Panc1 (cell line): ENCODE measurements at regions not wholly inside any gene's neighbourhood (a gene's known extent, or its start where the extent isn't known, plus 50 kb on each side); places are given as distances from the start of the nearest gene placed in this dataset.

ENCODE experiments used
- ATAC-seq: fragments of 200-7000 bp; cut with Tn5 transposase; 2 replicates; pipeline ENCODE4 v1.9.1; 2020; ENCODE audit warnings: mild to moderate bottlenecking, moderate library complexity
- BruUV-seq: library from RNA; stranded (reverse); fragments of 400-500 nt; replicated peaks from 2 replicates; lab custom pipeline; 2021; lab: Mats Ljungman, UMichigan
- CTCF ChIA-PET: fragments of 300-600 bp; sonication (Branson Sonifier 250); formaldehyde crosslinking; loops from one replicate; lab custom pipeline; 2022; ENCODE audit warnings: antibody characterized with exemption; lab: Charles Lee
- POLR2A ChIA-PET: fragments of 300-600 bp; sonication (Branson Sonifier 250); formaldehyde crosslinking; loops from one replicate; lab custom pipeline; 2022; ENCODE audit warnings: antibody characterized with exemption; lab: Charles Lee
- DNase-seq: peaks from one replicate; pipeline ENCODE4 v3.0.0-alpha.2; 2010; ENCODE audit warnings: low read depth, low spot score
- H3K27ac ChIP-seq: 2 replicates; pipeline ENCODE4 v1.5.1; 2011; ENCODE audit warnings: mild to moderate bottlenecking, low read length, inconsistent platforms
- H3K27me3 ChIP-seq: fragments of 200-500 bp; sonication (Bioruptor generic); 2 replicates; pipeline ENCODE4 v1.6.0; 2014; ENCODE audit warnings: low read length, inconsistent platforms; ENCODE audit not compliant: control insufficient read depth, insufficient read depth
- H3K36me3 ChIP-seq: fragments of 200-500 bp; sonication (Bioruptor generic); 2 replicates; pipeline ENCODE4 v1.5.1; 2014; ENCODE audit warnings: inconsistent platforms, mild to moderate bottlenecking, low read length, moderate library complexity; ENCODE audit not compliant: control insufficient read depth, insufficient read depth
- H3K4me1 ChIP-seq: 2 replicates; pipeline ENCODE4 v1.5.1; 2011; ENCODE audit warnings: inconsistent platforms, mild to moderate bottlenecking, low read length, moderate library complexity; ENCODE audit not compliant: control insufficient read depth, insufficient read depth
- H3K4me3 ChIP-seq, 2 experiments: 2 replicates each; pipeline ENCODE4 v1.5.1; 2011 to 2012; ENCODE audit warnings: low read depth in 2 of 2, low read length in 2 of 2, mild to moderate bottlenecking in 2 of 2, inconsistent platforms in 1 of 2, moderate library complexity in 1 of 2
- H3K9me3 ChIP-seq: fragments of 200-500 bp; sonication (Bioruptor generic); 2 replicates; pipeline ENCODE4 v1.5.1; 2014; ENCODE audit warnings: low read depth, mild to moderate bottlenecking, inconsistent platforms, low read length, moderate library complexity; ENCODE audit not compliant: control insufficient read depth, insufficient read depth
- POLR2AphosphoS5 ChIP-seq: IDR thresholded peaks from 2 replicates; pipeline ENCODE4 v1.6.1; 2012; ENCODE audit warnings: mild to moderate bottlenecking, low read depth, low read length, moderate library complexity
- SIN3A ChIP-seq: IDR thresholded peaks from 2 replicates; pipeline ENCODE4 v1.6.1; 2012; ENCODE audit warnings: low read depth, mild to moderate bottlenecking, low read length, moderate library complexity, borderline replicate concordance; ENCODE audit not compliant: insufficient read depth
- TCF7L2 ChIP-seq: IDR thresholded peaks from 2 replicates; pipeline ENCODE4 v1.6.1; 2011; ENCODE audit warnings: mild to moderate bottlenecking, low read depth, low read length, inconsistent platforms
- in situ Hi-C: cut with HindIII; loops from 2 replicates; pipeline ENCODE4 v1.10.0; 2016; ENCODE audit warnings: low sequenced_read_pairs, low pct_unique_long_range_greater_than_20kb
- intact Hi-C: fragments of 100-400 bp; cut with micrococcal nuclease; formaldehyde crosslinking; loops from one replicate; pipeline ENCODE4 v1.10.0; 2022; ENCODE audit not compliant: unreplicated experiment
- TF ChIP-seq, protein P1 (sequence below), 2 experiments: IDR thresholded peaks; 2 replicates each; pipeline ENCODE4 v1.6.1; 2011 to 2012; ENCODE audit warnings: low read depth in 2 of 2, control low read depth in 1 of 2, low read length in 1 of 2, mild to moderate bottlenecking in 1 of 2, moderate library complexity in 1 of 2; ENCODE audit not compliant: insufficient read depth in 1 of 2
- TF ChIP-seq, protein P2 (sequence below): fragments of 450-650 bp; IDR thresholded peaks from 2 replicates; pipeline ENCODE4 v1.5.1; 2017; ENCODE audit warnings: mild to moderate bottlenecking

DNA sequence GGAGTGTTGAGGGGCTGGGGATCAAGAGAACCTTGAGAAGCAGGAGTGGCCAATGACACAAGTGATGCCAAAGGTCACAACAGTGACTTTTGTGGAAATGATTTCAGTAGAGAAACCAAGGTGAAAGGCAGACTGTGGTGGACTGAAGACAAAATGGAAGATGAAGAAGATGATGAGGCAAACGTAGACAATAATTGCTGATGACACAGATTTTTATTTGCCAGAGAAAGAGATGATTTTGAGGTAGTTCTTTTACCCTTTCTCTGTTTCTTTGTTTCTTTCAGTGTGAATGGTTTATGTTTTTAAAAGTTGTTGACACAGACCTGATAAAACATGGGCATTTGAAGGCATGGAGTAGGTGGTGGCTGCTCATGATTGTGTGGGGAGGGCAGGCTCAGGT lies 121.0 kb upstream of the ARGLU1 start:
- in situ Hi-C loops (no loop called here), intact Hi-C loops (no loop called here)
- DNase-seq = no peak
- Histone ChIP-seq H3K4me3 (no peak overlapping the region), H3K27ac (no peak overlapping the region), H3K4me1 (no peaks in the 10 kb centered on the region), H3K27me3 (no peaks in the 10 kb centered on the region), H3K9me3 (no peaks in the 10 kb centered on the region), H3K36me3 (no peaks in the 10 kb centered on the region)
- no TSS peak for BruUV-seq
- ChIA-PET CTCF (no interaction called here), POLR2A (no interaction called here)
- TF ChIP-seq SIN3A = no peak
- TF ChIP-seq POLR2AphosphoS5 = no peak
- TF ChIP-seq TCF7L2 = no peak
- TF ChIP-seq, protein P1, sequence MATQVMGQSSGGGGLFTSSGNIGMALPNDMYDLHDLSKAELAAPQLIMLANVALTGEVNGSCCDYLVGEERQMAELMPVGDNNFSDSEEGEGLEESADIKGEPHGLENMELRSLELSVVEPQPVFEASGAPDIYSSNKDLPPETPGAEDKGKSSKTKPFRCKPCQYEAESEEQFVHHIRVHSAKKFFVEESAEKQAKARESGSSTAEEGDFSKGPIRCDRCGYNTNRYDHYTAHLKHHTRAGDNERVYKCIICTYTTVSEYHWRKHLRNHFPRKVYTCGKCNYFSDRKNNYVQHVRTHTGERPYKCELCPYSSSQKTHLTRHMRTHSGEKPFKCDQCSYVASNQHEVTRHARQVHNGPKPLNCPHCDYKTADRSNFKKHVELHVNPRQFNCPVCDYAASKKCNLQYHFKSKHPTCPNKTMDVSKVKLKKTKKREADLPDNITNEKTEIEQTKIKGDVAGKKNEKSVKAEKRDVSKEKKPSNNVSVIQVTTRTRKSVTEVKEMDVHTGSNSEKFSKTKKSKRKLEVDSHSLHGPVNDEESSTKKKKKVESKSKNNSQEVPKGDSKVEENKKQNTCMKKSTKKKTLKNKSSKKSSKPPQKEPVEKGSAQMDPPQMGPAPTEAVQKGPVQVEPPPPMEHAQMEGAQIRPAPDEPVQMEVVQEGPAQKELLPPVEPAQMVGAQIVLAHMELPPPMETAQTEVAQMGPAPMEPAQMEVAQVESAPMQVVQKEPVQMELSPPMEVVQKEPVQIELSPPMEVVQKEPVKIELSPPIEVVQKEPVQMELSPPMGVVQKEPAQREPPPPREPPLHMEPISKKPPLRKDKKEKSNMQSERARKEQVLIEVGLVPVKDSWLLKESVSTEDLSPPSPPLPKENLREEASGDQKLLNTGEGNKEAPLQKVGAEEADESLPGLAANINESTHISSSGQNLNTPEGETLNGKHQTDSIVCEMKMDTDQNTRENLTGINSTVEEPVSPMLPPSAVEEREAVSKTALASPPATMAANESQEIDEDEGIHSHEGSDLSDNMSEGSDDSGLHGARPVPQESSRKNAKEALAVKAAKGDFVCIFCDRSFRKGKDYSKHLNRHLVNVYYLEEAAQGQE (IDR thresholded peaks at IDR 0.05; ENCODE audit: insufficient read depth in 1 of 2, low read depth in 2 of 2, low read length in 1 of 2) = no peak
- TF ChIP-seq, protein P2, sequence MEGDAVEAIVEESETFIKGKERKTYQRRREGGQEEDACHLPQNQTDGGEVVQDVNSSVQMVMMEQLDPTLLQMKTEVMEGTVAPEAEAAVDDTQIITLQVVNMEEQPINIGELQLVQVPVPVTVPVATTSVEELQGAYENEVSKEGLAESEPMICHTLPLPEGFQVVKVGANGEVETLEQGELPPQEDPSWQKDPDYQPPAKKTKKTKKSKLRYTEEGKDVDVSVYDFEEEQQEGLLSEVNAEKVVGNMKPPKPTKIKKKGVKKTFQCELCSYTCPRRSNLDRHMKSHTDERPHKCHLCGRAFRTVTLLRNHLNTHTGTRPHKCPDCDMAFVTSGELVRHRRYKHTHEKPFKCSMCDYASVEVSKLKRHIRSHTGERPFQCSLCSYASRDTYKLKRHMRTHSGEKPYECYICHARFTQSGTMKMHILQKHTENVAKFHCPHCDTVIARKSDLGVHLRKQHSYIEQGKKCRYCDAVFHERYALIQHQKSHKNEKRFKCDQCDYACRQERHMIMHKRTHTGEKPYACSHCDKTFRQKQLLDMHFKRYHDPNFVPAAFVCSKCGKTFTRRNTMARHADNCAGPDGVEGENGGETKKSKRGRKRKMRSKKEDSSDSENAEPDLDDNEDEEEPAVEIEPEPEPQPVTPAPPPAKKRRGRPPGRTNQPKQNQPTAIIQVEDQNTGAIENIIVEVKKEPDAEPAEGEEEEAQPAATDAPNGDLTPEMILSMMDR = no peak
- ATAC-seq = no peak

DNA sequence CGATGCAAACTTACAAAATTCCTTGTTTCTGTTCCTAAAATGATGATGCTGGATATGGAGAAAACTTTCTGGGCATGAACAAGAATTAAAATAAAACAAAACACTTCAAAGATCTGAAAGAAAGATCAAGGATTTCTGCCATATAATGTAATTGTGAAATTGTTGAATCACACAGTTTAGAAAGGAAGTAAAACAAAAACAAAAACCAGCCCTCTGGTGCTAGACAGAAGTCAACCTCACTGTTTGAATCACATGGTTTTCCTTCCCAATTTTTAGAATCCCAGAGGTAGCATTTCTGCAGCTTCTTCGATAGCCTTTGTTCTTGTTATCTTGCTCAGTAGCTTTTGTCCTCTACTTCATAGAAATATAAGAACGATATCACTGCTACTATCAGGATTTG lies 118.2 kb upstream of the ARGLU1 start:
- BruUV-seq = no TSS peak
- in situ Hi-C loops (no loop called here), intact Hi-C loops (no loop called here)
- Histone ChIP-seq H3K4me1 (no peaks in the 10 kb centered on the region), H3K9me3 (no peaks in the 10 kb centered on the region), H3K4me3 (no peak overlapping the region), H3K36me3 (no peaks in the 10 kb centered on the region), H3K27me3 (no peaks in the 10 kb centered on the region), H3K27ac (no peak overlapping the region)
- ATAC-seq (no peak), DNase-seq (no peak)
- TF ChIP-seq, protein P2 = no peak
- TF ChIP-seq POLR2AphosphoS5 (no peak), TCF7L2 (no peak), SIN3A (no peak)
- TF ChIP-seq, protein P1 (IDR thresholded peaks at IDR 0.05; ENCODE audit: insufficient read depth in 1 of 2, low read depth in 2 of 2, low read length in 1 of 2) = no peak
- CTCF ChIA-PET = no interaction called here
- POLR2A ChIA-PET = no interaction called here
